ENCODE measurements at regions not wholly inside any gene's neighbourhood (a gene's known extent, or its start where the extent isn't known, plus 50 kb on each side); places are given as distances from the start of the nearest gene placed in this dataset.

DNA sequence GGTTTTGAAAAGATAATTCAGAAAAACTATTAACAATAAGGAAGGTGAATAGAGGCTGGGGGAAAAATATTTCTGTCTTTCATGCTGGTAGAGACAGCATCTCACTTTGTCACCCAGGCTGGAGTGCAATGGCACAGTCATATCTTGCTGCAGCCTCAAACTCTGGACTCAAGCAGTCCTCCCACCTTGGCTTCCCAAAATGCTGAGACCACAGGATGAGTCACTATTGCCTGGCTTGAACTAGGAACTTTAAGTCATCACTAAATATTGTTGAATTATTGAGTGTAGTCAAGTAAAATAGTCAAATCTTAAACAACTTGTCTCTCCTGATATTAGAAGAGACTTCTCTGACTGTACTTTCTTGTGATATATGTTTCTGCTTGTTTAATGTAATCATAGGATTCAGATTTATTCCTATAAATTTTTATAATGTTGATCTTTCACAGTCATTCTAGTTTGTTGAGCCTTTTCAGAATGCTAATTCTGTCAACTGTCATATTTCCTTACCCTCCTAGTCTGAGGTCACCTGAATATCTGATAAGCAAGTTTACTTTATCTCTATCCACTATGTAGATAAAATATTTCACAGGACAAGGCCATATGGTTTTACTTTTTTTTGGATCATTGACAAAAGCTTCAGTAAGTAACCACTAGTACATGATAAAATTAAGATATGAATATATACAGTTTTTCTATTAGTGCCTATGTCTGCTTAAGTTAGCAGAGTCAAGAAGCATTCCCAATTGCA is 1696.5 kb downstream of the MAT2B start:
- DNase-seq (ENCODE audit: low read depth) = peak; percentile 10
- no peak overlapping the region for H3K4me3 ChIP-seq (ENCODE audit: low read length)
- TF ChIP-seq, protein P1, sequence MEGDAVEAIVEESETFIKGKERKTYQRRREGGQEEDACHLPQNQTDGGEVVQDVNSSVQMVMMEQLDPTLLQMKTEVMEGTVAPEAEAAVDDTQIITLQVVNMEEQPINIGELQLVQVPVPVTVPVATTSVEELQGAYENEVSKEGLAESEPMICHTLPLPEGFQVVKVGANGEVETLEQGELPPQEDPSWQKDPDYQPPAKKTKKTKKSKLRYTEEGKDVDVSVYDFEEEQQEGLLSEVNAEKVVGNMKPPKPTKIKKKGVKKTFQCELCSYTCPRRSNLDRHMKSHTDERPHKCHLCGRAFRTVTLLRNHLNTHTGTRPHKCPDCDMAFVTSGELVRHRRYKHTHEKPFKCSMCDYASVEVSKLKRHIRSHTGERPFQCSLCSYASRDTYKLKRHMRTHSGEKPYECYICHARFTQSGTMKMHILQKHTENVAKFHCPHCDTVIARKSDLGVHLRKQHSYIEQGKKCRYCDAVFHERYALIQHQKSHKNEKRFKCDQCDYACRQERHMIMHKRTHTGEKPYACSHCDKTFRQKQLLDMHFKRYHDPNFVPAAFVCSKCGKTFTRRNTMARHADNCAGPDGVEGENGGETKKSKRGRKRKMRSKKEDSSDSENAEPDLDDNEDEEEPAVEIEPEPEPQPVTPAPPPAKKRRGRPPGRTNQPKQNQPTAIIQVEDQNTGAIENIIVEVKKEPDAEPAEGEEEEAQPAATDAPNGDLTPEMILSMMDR (IDR thresholded peaks at IDR 0.05; ENCODE audit: insufficient read depth, low read depth, low read length, missing control alignments) = no peak

DNA sequence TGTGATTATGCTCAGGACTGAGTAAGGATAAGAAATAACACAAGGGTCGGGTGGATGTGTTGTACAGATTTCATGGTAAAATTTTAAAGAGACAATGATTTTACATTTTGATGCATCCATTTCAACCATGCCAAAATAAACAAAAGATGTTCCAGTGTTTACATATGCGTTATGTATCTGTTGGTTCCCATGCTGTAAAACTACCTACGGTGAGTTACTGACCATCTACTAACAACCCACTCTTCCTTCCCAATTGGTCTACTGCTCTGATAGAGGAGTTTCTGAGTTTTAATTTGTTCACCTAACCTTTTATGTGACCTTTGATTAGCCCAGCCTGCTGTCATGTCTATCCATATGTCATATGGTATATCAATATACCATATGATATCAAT is 1697.1 kb downstream of the MAT2B start:
- DNase-seq (ENCODE audit: low read depth) = no peak
- TF ChIP-seq, protein P1 (IDR thresholded peaks at IDR 0.05; ENCODE audit: insufficient read depth, low read depth, low read length, missing control alignments) = no peak
- H3K4me3 ChIP-seq (ENCODE audit: low read length) = no peak overlapping the region

DNA sequence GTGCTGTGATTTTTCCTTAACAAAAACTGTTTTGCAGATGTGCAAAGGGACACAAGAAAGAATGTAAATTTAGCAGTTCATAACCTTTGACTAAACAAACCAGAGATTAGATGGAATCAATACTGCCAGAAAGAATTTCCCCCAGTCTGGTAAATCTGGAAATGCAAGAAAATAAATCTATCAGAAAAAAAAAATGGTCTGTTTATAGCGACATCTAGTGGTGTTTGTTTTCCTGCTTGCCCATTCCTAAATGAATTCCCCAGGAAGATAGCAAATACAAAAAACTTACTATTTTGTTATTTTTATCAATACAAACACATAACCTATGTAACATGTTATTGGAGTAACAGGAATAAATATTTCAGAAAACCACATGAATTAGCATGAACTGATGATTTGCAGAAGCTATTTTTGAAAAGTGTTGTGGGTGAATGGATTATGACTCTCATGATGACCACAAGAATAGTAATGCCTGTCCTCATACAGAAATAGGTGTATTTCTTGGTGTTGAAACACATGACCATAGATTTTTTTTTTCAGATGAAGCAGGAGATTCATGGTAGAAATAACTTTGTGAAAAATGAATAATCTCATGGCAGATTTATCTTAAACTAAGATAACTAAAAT is 1703.8 kb downstream of the MAT2B start:
- TF ChIP-seq, protein P1 (IDR thresholded peaks at IDR 0.05; ENCODE audit: insufficient read depth, low read depth, low read length, missing control alignments) = peak; percentile 66
- DNase-seq (ENCODE audit: low read depth) = peak; percentile 44
- no peak overlapping the region for H3K4me3 ChIP-seq (ENCODE audit: low read length)

DNA sequence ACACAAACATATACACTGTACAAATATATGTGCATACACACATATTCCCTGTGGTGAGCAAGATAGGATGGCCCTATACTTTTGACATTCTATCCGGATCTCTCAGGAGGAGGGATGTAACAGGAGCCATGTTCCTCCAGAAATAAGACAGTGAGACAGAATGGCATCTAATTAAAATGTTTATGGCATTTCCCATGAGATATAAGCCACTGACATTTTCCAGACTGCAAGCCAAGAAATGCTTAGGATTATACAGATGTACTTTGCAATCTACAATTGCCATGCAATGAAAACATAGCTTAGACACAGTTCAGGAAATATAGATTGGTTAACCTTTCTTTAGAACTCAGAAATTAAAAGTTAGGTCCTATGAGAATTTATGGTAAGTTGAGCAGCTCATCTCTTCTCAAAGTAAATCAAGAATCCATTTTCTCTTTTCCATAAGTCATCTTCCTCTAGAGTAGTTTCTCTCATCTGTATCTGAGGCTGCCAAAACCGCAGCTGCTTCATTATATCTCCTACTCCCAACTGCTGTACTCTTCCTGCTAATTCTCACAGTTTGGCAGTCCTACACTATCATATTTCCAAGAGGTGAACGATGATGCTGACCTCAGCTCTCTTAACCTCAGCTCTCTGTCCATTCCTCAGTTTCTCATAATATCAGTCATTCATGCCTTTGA is 1719.1 kb downstream of the MAT2B start:
- H3K4me3 ChIP-seq (ENCODE audit: low read length) = no peak overlapping the region
- no peak for DNase-seq (ENCODE audit: low read depth)
- TF ChIP-seq, protein P1 (IDR thresholded peaks at IDR 0.05; ENCODE audit: insufficient read depth, low read depth, low read length, missing control alignments) = no peak

DNA sequence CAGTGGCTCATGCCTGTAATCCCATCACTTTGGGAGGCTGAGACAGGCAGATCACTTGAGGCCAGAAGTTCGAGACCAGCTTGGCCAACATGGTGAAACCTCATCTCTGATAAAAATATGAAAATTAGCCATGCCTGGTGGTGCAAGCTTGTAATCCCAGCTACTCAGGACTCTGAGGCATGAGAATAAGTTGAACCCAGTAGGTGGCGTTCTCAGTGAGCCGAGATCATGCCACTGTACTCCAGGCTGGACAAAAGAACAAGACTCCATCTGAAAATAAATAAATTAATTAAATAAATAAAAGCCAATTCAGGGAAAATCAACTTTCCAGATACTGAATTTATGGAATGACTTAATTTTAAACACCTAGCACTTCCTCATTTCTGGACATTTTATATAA is 1722.1 kb downstream of the MAT2B start:
- no peak overlapping the region for H3K4me3 ChIP-seq (ENCODE audit: low read length)
- TF ChIP-seq, protein P1 (IDR thresholded peaks at IDR 0.05; ENCODE audit: insufficient read depth, low read depth, low read length, missing control alignments) = peak; percentile 41
- DNase-seq (ENCODE audit: low read depth) = peak; percentile 39

DNA sequence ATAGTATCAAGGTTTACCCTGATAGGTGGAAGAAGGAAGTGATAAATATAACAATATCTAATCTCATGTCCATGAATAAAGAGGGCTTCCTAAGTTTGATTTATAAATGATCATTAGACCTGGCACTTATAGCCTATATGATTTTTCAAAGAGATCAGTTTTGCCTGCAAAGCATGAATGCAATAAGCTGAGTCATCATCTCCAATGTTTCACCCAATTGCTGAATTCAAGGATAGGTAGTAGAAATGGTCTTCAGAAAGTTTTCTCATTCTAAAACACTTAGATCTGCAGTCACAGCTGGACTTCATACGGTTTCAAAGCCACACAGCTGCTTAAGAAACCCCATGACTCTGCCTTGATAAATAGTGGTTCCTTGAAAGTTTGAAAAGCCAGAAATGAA is 1722.8 kb downstream of the MAT2B start:
- DNase-seq (ENCODE audit: low read depth) = no peak
- no peak overlapping the region for H3K4me3 ChIP-seq (ENCODE audit: low read length)
- TF ChIP-seq, protein P1 (IDR thresholded peaks at IDR 0.05; ENCODE audit: insufficient read depth, low read depth, low read length, missing control alignments) = no peak
